ENCODE measurements at regions not wholly inside any gene's neighbourhood (a gene's known extent, or its start where the extent isn't known, plus 50 kb on each side); places are given as distances from the start of the nearest gene placed in this dataset.

GRCh38 chr2:51145761-51146160, 113.8 kb upstream of the NRXN1 start:
- no peak for TF ChIP-seq POLR2A (IDR thresholded peaks at IDR 0.05; ENCODE audit: low read depth, low read length)
- TF ChIP-seq POLR2AphosphoS5 (IDR thresholded peaks at IDR 0.05; ENCODE audit: low read depth, low read length) = no peak

Measured in GM12891 (cell line).